ENCODE measurements at regions not wholly inside any gene's neighbourhood (a gene's known extent, or its start where the extent isn't known, plus 50 kb on each side); places are given as distances from the start of the nearest gene placed in this dataset.

DNA sequence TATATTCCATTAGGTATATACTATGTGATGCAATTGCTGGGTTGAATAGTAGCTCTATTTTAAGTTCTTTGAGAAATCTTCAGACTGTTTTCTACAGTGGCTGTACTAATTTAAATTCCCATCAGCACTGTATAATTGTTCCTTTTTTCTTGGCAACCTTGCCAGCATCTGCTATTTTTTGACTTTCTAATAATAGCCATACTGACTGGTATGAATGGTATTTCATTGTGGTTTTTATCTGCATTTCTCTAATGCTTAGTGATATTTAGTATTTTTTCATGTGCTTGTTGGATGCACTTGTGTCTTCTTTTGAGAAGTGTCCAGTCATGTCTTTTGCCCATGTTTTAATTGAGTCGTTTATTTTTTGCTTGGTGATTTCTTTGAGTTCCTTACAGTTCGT, 145.1 kb upstream of the PLSCR5 start:
- TF ChIP-seq ZFX (IDR thresholded peaks at IDR 0.05), result no peak
- TF ChIP-seq, protein P1, sequence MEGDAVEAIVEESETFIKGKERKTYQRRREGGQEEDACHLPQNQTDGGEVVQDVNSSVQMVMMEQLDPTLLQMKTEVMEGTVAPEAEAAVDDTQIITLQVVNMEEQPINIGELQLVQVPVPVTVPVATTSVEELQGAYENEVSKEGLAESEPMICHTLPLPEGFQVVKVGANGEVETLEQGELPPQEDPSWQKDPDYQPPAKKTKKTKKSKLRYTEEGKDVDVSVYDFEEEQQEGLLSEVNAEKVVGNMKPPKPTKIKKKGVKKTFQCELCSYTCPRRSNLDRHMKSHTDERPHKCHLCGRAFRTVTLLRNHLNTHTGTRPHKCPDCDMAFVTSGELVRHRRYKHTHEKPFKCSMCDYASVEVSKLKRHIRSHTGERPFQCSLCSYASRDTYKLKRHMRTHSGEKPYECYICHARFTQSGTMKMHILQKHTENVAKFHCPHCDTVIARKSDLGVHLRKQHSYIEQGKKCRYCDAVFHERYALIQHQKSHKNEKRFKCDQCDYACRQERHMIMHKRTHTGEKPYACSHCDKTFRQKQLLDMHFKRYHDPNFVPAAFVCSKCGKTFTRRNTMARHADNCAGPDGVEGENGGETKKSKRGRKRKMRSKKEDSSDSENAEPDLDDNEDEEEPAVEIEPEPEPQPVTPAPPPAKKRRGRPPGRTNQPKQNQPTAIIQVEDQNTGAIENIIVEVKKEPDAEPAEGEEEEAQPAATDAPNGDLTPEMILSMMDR (conservative IDR thresholded peaks at IDR 0.05), result no peak
- no peak overlapping the region for H3K27ac ChIP-seq

DNA sequence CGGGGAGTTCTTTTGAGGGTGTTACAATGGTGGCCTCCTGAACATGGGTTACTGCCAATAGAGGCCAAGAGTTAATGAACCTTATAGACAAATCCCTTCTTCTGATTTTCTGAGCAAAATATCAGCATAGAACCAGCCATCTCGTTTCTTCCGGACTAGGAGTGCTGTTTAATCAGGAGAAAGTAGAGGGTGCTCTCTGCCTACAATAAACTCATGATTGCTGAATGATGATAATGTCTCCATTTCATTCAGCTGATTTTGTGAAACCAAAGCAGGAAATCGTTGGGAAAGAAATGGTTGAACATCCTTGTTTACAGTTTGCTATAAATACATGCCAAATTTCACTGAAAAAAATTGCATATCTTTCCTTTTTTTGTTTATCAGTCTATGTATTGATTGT, 142.8 kb upstream of the PLSCR5 start:
- no peak overlapping the region for H3K27ac ChIP-seq
- TF ChIP-seq, protein P1 (conservative IDR thresholded peaks at IDR 0.05), result peak; percentile 25
- no peak for TF ChIP-seq ZFX (IDR thresholded peaks at IDR 0.05)

DNA sequence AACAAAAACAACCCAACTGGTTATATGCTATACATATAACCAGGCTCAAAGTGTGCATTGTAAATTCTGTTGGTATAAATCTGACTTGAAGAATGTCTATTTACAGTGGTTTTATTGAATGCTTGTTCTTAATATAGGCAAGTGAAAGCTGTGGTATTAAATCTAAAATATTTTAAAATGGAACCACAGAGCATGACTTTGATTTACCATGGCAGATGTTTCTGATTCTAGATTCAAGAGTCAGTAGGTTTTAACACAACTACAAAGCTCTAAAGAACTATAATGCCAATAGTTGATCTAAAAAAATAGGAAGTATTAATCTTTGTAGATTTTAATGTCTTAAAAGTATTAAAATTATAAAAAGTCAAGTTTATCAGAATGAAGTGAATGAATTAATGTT, 141.9 kb upstream of the PLSCR5 start:
- no peak for TF ChIP-seq ZFX (IDR thresholded peaks at IDR 0.05)
- TF ChIP-seq, protein P1 (conservative IDR thresholded peaks at IDR 0.05), result no peak

DNA sequence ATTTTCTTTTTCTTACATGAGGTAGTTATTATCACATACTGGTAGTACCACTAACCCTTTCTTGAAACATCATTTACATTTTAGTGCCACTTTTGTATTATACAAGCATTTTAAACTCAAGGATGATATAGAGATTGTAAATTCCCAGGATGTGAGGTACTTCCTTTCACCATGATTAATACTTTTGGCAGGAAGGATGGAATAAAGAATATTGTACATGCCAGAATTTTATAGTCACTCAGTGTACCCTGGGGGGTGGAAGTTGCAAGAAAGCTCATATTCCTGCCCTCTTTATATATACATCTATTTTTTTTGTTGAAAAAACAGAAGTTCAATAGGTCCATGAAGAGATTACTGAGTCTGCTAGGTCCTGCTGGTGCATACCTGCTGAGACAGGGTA, 141.0 kb upstream of the PLSCR5 start:
- no peak overlapping the region for H3K27ac ChIP-seq
- TF ChIP-seq, protein P1 (conservative IDR thresholded peaks at IDR 0.05), result no peak
- no peak for TF ChIP-seq ZFX (IDR thresholded peaks at IDR 0.05)

More for the DNA sequence above, 141.9 kb upstream of the PLSCR5 start:
- H3K27ac ChIP-seq, result no peak overlapping the region

DNA sequence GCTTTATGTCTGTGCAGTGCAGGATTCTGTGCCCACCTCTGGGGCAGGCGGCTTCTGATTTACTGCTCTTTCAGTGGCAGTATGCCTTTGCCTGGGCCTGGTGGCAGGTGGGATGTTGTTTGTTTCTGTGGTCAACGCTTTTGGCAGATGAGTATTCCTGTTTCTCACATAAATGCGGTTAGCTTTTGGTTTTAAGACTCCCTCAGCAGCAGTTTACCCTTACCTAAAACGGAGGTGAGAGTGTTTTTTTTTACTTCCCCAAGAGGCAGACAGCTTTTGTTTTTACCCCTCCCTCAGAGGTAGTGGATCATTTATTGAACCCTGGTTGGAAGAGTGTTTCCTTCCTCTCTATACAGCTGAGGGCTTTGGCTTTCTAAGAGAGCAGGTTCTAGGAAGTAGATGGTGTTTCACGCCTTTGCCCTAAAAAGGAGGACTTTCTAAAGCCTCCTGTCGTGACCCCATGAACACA, 134.1 kb upstream of the PLSCR5 start:
- no peak for TF ChIP-seq ZFX (IDR thresholded peaks at IDR 0.05)
- TF ChIP-seq, protein P1 (conservative IDR thresholded peaks at IDR 0.05), result no peak
- no peak overlapping the region for H3K27ac ChIP-seq

GRCh38 chr3:146732325-146732724, 127.2 kb upstream of the PLSCR5 start:
- no peak overlapping the region for H3K27ac ChIP-seq
- no peak for TF ChIP-seq ZFX (IDR thresholded peaks at IDR 0.05)

DNA sequence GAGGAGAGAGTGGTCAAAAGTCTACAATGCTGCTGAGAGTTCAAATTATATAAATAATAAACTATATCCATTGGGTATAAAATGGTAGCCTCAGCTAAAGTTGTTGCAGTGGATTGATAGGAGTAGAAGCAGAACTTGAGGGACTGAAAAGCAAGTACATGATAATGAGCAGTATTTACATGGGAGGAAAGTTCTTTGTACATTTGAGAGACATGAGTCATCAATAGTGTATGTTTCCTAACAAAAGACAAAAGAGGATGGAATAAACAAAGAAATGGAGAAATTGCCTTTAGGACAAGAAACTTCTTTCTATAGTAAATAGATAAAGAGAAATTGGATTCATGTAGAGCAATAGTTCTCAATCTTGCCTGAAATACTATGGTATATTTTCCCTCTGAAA, 110.0 kb upstream of the PLSCR5 start:
- no peak for TF ChIP-seq ZFX (IDR thresholded peaks at IDR 0.05)
- TF ChIP-seq, protein P1 (conservative IDR thresholded peaks at IDR 0.05), result no peak
- no peak overlapping the region for H3K27ac ChIP-seq

DNA sequence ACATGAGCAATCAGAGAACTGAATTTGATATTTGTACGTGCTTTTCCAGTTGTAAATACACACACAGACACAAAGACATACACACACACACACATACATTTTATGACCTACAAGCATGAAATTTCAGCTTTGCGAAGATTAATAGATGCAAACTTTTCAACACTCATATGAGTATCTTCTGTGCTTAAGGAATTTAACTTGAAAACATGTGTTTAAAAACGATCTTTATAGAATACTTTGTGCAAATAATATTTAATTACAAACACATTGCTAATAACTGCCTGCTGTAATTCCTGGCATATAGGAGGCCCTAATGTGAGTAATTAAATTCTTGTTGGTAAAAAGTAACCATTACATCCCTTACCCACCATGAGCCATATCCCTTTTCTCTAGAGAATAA, 107.7 kb upstream of the PLSCR5 start:
- TF ChIP-seq ZFX (IDR thresholded peaks at IDR 0.05), result no peak
- TF ChIP-seq, protein P1 (conservative IDR thresholded peaks at IDR 0.05), result no peak
- H3K27ac ChIP-seq, result no peak overlapping the region
